Body of pancreas (tissue), 4 donors: ENCODE measurements at regions not wholly inside any gene's neighbourhood (a gene's known extent, or its start where the extent isn't known, plus 50 kb on each side); places are given as distances from the start of the nearest gene placed in this dataset.

Experiments
- ATAC-seq: fragments of 150-250 bp; one replicate; pipeline ENCODE4 v1.9.1; 2016
- DNase-seq, 4 donors: peaks; one replicate each; pipeline ENCODE4 v3.0.0-alpha.2; 2019
- H3K27ac ChIP-seq, 4 donors: fragments of 200-600 bp; sonication (generic); 1 replicate in 3 of 4; 2 replicates in 1 of 4; pipeline versions ENCODE4 v1.5.1 to v1.6.1; 2016 to 2019; ENCODE audit warnings: mild to moderate bottlenecking in 1 of 4, mixed read lengths in 1 of 4, moderate library complexity in 1 of 4
- H3K27me3 ChIP-seq, 2 donors: fragments of 200-600 bp; sonication (generic); one replicate each; pipeline ENCODE4 v1.6.0; 2016; ENCODE audit warnings: mild to moderate bottlenecking in 1 of 2
- H3K36me3 ChIP-seq, 2 donors: fragments of 200-600 bp; sonication (generic); replicated peaks in 1 of 2; 2 replicates each; pipeline ENCODE4 v1.5.1; 2016; ENCODE audit warnings: low read depth in 2 of 2; ENCODE audit not compliant: insufficient read depth in 1 of 2
- H3K4me1 ChIP-seq: fragments of 200-600 bp; sonication (generic); one replicate; pipeline ENCODE4 v1.6.0; 2016
- H3K4me3 ChIP-seq, 2 donors: fragments of 200-600 bp; sonication (generic); 1 replicate in 1 of 2; 2 replicates in 1 of 2; pipeline ENCODE4 v1.5.1; 2016 to 2019
- H3K9me3 ChIP-seq, 3 donors: fragments of 200-600 bp; sonication (generic); 1 replicate in 2 of 3; 2 replicates in 1 of 3; pipeline ENCODE4 v1.5.1; 2016
- CTCF ChIP-seq, 7 experiments: fragments of 450-650 bp in 4 of 7; fragments of 200-600 bp in 3 of 7; sonication (generic) in 3 of 7; IDR thresholded peaks; one replicate each; pipeline ENCODE4 v1.5.1; 2016 to 2019; ENCODE audit warnings: antibody characterized with exemption in 7 of 7
- POLR2A ChIP-seq, 3 donors: fragments of 450-650 bp; IDR thresholded peaks; one replicate each; pipeline ENCODE4 v1.6.1; 2016; ENCODE audit warnings: antibody characterized with exemption in 3 of 3, mild to moderate bottlenecking in 2 of 3
- WGBS, 2 donors: methylation state at CpG; one replicate each; pipeline ENCODE4 v1.1.5; 2017; 5-methylcytosine and 5-hydroxymethylcytosine counted together
- intact Hi-C: fragments of 100-400 bp; cut with DNase I; formaldehyde crosslinking; loops from one replicate; pipeline ENCODE4 v1.15.1; 2023

GRCh38 chr14:55519473-55520080, 60.4 kb upstream of the KTN1 start:
- no peaks in the 10 kb centered on the region for H3K36me3 ChIP-seq
- TF ChIP-seq POLR2A (IDR thresholded peaks at IDR 0.05) (no peak), CTCF (IDR thresholded peaks at IDR 0.05) (no peak)
- intact Hi-C loops: no loop called here
- H3K4me3 ChIP-seq: no peak overlapping the region
- H3K27ac ChIP-seq: no peak overlapping the region
- H3K27me3 ChIP-seq: no peaks in the 10 kb centered on the region
- ATAC-seq (no peak), DNase-seq (no peak)
- whole genome bisulfite sequencing, 2 donors: 71 to 100% methylated on average over 1 of the region's 1 CpG
- H3K4me1 ChIP-seq: no peaks in the 10 kb centered on the region
- H3K9me3 ChIP-seq: no peaks in the 10 kb centered on the region

GRCh38 chr14:55523321-55523720, 56.7 kb upstream of the KTN1 start:
- no peak for TF ChIP-seq POLR2A (IDR thresholded peaks at IDR 0.05)
- TF ChIP-seq CTCF (IDR thresholded peaks at IDR 0.05): no peak
- no peaks in the 10 kb centered on the region for H3K9me3 ChIP-seq
- 54 to 71% methylated on average over 2 of the region's 2 CpGs for WGBS, 2 donors
- no peaks in the 10 kb centered on the region for H3K36me3 ChIP-seq
- no peak overlapping the region for H3K27ac ChIP-seq
- ATAC-seq: no peak
- H3K27me3 ChIP-seq: no peaks in the 10 kb centered on the region
- H3K4me3 ChIP-seq: no peak overlapping the region
- no peak for DNase-seq
- intact Hi-C loops: no loop called here
- H3K4me1 ChIP-seq: no peaks in the 10 kb centered on the region
